ENCODE measurements at regions not wholly inside any gene's neighbourhood (a gene's known extent, or its start where the extent isn't known, plus 50 kb on each side); places are given as distances from the start of the nearest gene placed in this dataset.

GRCh38 chr4:60042941-60043340 is 1157.2 kb upstream of the ADGRL3 start:
- DNase-seq, result no peak

- DNase-seq, result no peak
These were observed 1121.1 kb upstream of the ADGRL3 start for GRCh38 chr4:60078984-60079383.

GRCh38 chr4:60081839-60082238 is 1118.3 kb upstream of the ADGRL3 start:
- DNase-seq, result no peak

DNA sequence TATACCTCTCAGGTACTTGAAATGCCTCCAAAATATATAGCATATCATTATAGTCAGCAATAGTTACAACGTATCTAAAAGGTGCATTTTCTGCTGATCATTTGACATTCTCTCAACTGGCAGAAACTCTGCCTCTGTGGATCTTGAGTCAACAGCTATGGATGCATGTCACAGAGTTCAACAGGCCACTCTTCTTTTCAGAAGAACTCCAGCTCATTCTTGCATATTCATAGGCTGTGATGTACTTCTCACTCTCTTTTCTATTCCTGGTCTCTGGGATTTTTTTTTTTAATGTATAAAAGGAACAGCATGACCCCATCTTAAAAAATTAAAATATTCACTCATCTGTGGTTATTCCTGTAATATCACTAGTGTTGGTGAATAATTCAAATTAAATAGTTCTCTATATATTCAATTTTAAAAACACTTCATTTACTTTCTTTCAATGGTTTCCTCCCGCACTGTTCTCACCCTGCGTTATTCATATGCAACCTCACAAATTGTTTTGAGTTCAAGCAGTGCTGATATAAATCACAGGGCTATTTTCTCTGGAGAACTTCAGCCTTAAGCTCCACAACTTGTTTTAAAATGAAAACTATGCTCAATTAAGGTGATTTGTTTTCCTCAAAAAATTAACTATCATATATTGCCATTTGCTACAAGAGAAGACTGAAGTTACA is 1111.2 kb upstream of the ADGRL3 start:
- no peak for DNase-seq

- no peak for DNase-seq
These were observed 1110.4 kb upstream of the ADGRL3 start for GRCh38 chr4:60089546-60090273.

DNA sequence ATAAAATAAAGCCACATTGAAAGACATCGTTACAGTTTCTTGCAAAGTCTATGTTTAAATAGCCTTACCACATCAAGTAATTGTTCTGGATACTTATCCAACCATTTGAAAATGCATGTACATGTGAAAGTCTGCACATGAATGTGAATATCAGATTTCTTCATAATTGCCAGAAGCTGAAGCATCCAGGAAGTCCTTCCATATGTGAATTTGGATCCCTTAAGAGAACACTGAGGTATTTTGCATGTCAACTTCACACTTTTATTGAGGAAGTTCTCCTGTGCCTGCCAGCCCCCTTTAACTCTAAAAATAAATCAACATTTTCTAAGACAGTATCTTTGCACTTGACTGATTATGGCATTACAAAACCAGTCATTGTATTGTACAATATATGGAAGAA is 1103.5 kb upstream of the ADGRL3 start:
- DNase-seq, result no peak

DNA sequence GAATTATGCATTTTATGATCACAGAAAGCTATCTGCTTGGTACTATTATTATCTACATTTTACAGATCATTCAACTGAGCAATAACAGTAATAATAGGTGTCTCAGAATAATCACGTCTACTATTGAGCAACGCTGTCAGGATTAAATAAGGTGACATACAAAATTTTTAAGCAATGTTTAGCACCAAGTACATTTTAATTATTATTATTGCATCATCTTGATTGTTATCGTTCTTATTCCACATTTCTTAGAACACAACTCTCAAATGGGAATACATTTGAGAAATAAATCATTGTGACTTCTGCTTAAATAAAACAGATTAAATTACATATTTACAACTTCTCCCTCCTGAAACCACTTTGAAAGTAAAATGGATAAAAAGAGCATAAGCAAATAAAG is 1083.5 kb upstream of the ADGRL3 start:
- DNase-seq, result no peak

DNA sequence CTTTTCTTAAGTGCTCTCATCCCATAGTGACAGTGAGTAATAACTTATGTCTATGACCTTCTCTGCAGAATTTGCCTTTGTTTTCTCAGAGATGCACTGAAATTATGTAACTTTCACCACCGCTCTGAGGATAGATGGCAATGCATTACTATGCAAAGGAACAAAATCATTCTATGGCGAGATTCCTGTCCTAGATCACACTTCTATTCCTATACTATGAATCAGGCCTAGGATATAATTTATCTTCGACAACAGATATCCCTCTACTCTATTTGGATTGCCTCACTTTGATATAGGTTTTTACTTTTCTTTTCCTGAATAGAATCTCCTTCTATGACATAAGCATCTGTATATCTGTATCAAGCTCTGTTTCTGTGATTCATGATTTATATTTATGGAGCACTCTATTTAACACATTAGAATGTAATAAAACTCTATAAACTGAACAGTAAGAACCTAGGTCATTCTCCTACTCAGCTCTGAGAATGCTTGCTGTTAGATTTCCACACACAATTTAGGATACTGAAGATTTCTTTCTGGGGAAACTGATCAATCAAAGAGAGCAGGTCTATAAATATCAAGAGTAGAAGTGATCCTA is 1082.3 kb upstream of the ADGRL3 start:
- no peak for DNase-seq

GRCh38 chr4:60122820-60123219 is 1077.3 kb upstream of the ADGRL3 start:
- DNase-seq, result no peak

DNA sequence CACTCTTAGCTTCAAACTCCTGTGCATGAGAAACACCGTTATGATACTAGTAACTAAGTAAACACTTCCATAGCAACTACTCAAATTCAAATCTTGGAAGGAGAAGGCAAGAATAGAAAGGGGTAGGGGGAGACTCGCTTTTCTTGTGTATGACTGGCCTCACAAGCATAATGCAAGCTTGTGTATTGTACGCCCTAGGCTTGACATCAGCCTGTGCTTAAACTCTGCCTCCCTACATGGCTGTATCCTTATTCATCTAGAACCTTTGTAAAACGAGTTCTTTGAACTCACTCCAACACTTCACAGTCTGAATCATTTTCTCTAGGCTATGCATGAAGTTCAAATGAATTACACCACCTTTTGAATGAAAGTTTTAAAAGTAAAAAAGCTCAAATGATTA is 1071.2 kb upstream of the ADGRL3 start:
- no peak for DNase-seq

DNA sequence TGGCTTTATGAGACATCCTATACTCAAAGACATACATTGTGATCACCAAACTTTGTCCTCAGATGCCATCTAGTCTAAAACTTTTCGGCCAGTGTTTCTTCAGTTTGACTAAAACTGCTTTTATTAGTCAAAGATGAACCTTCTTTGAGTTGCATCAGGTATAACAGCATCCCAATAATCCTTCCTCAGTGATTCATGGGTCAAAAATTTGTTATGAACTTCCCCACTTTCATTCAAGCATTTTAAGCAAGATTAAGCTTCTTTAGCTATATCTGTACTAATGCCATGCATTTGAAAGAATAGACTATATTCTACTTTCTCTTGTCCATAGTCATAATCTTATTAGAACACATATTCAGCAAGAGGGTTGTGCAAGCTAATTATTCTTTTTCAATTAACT is 1070.4 kb upstream of the ADGRL3 start:
- no peak for DNase-seq

DNA sequence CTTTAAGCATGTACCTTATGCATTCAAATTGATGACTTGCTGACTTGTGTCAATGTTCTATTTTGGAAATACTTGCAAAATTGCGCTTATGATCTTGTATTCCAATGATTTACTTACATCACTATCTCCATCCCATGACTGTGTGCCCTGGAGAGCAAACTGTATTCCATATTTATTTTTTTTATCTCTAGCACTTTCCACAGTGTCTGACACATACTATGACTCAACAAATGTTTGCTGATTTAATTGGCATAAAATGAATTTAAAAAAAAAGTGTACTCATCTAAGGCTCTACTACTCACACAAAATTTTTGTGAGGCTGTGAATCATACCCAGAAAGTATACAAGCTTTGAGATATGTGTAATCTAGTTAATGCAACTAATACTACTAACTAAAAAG is 1066.8 kb upstream of the ADGRL3 start:
- DNase-seq, result no peak

DNA sequence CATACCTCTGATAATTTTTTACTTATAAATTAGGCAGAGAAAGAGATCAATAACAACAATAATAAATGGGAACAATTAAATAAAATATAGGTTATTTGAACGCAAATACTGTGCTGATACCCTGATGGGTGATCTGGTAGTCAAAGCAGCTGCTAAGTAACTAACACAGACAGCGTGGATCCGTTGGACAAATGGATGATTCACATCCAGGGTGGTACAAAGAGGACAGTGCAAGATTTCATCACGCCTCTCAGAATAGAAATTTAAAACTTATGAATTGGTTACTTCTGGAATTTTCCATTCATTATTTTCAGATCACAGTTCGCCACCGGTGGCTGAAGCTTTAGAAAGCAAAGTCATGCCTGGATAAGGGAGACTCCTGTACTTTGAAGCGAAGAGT is 1066.0 kb upstream of the ADGRL3 start:
- DNase-seq, result no peak

GRCh38 chr4:60155088-60155487 is 1045.0 kb upstream of the ADGRL3 start:
- DNase-seq, result no peak

DNA sequence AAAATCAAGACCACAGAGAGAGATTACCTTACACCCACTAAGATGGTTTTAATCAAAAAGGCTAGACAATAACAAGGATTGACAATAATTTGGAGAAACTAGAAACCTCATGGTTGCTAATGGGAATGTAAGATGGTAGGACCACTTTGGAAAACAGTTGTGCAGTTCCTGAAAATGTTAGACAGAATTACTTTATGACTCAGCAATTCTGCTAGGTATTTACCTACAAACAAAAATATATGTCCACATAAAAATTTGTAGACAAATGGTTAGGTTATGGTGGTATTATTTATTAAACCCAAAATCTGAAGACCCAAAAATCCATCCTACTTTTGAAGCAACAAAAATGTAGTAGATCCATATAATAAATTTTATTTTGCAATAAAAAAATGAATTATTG is 1027.0 kb upstream of the ADGRL3 start:
- DNase-seq, result no peak

DNA sequence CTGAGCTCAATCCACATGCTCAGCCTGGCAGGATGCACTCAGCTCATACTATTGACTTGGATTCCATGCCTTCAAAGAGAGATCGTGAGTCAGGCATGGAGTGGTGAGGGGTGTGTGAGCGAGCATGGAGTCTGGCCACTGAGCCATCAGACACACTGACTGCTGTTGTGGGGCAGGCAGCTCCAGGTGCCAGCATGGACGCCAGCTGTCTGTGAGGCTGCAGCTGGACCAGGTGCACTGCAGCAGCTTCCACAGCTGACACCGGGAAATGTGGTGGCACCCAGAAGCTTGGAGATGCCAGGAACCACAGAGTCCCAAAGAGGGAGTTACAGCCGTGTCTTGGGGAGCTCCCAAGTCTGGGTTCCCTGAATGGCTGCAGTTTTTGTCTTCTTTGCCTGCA is 1026.4 kb upstream of the ADGRL3 start:
- no peak for DNase-seq

DNA sequence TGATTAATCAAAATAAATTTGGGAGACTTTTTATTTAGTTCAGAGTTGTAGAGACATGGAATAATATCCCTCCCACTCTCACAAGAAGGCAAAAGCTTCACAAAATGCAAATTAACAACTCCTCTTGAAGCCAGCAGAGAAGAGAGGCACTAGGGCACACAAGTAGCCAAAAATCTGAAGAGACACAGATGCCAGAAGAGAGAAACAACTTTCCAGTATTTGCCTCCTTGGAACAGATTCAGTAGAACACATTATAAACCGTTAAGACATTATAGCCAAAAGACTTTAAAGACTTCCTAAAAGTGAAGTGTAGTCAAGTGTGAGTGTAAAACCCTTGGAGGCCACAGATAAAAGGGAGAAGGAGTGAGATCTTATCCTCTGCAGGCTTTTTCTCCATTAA is 1024.9 kb upstream of the ADGRL3 start:
- no peak for DNase-seq

- DNase-seq, result no peak
These were observed 1012.7 kb upstream of the ADGRL3 start for GRCh38 chr4:60187428-60187827.

- no peak for DNase-seq
These were observed 1010.8 kb upstream of the ADGRL3 start for GRCh38 chr4:60189286-60189685.

GRCh38 chr4:60194214-60194613 is 1005.9 kb upstream of the ADGRL3 start:
- no peak for DNase-seq

DNA sequence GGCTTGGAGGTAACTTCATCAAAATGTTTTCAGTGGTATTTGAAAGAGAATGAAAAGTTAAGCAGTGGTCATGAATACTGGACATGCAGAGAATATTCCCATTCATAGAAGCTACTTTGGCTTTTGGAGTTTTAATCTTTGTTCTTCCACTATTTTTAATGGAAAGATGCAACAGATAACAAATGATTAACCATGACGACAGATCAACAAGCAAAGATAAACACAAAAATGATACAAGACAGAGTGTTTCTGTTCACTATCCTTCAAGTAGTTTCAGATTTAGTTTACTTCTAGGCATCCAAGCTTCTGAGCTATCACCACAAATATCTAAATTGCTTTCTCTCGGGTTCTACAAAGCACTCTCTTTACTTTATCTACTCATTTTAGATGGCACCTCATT is 1004.9 kb upstream of the ADGRL3 start:
- DNase-seq, result no peak

- DNase-seq, result peak; percentile 56
These were observed 999.0 kb upstream of the ADGRL3 start for GRCh38 chr4:60201052-60201673.

DNA sequence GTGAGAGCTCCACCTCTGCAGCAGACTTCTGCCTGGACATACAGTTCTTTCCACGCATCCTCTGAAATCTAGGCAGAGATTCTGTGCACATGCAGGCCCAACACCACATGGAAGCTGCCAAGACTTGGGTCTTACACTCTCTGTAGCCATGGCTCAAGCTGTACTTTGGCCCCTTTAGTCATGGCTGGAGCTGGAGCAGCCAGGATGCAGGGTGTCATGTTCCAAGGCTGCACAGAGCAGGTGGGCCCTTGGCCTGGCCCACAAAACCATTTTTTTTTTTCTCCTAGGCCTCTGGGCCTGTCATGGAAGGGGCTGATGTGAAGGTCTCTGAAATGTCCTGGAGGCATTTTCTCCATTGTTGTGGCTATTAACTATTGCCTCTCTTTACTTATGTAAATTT is 990.5 kb upstream of the ADGRL3 start:
- DNase-seq, result no peak

- DNase-seq, result no peak
These were observed 984.2 kb upstream of the ADGRL3 start for GRCh38 chr4:60215906-60216305.

Data from activated CD4-positive, alpha-beta T cell treated with anti-CD3 and anti-CD28 coated beads, Interleukin-2, Interleukin-6, amounts not matched to agents 100 ng/mL and 50 ng/mL, durations not matched to agents 16 hours and 8 hours (primary cell).